ENCODE measurements at regions not wholly inside any gene's neighbourhood (a gene's known extent, or its start where the extent isn't known, plus 50 kb on each side); places are given as distances from the start of the nearest gene placed in this dataset.

DNA sequence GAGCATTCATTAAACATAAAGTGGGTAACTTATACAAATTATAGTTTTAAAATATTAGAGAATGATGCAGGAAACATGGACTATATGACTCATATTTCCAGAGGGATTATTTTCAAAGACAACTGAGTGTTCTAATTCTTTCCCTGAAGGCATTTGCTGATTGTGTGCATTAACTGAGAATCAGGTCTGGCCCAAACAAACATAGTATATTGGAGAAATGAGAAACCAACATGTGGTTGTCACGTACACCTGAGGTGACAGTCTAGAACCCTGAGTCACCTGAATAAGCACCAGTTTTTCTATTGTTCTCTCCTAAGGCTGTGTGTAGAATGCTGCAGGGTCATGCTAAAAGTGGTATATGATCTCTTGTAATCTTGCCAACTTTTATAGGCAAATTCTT lies 1125.7 kb downstream of the XPNPEP1 start:
- TF ChIP-seq, protein P1, sequence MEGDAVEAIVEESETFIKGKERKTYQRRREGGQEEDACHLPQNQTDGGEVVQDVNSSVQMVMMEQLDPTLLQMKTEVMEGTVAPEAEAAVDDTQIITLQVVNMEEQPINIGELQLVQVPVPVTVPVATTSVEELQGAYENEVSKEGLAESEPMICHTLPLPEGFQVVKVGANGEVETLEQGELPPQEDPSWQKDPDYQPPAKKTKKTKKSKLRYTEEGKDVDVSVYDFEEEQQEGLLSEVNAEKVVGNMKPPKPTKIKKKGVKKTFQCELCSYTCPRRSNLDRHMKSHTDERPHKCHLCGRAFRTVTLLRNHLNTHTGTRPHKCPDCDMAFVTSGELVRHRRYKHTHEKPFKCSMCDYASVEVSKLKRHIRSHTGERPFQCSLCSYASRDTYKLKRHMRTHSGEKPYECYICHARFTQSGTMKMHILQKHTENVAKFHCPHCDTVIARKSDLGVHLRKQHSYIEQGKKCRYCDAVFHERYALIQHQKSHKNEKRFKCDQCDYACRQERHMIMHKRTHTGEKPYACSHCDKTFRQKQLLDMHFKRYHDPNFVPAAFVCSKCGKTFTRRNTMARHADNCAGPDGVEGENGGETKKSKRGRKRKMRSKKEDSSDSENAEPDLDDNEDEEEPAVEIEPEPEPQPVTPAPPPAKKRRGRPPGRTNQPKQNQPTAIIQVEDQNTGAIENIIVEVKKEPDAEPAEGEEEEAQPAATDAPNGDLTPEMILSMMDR (IDR thresholded peaks at IDR 0.05; ENCODE audit: poor library complexity), result no peak
- no peak for TF ChIP-seq EZH2 (IDR thresholded peaks at IDR 0.05; ENCODE audit: borderline replicate concordance)
- no peak for TF ChIP-seq EZH2phosphoT487 (IDR thresholded peaks at IDR 0.05; ENCODE audit: low read depth, severe bottlenecking, unreplicated experiment)
